Calu3 (cell line): ENCODE measurements at regions not wholly inside any gene's neighbourhood (a gene's known extent, or its start where the extent isn't known, plus 50 kb on each side); places are given as distances from the start of the nearest gene placed in this dataset.

Experiments
- BruUV-seq: library from RNA; stranded (reverse); fragments of 400-500 nt; replicated peaks from 2 replicates; lab custom pipeline; 2021; lab: Mats Ljungman, UMichigan
- CTCF ChIA-PET: fragments of 300-600 bp; sonication (Branson Sonifier 250); formaldehyde crosslinking; loops from one replicate; lab custom pipeline; 2022; ENCODE audit warnings: antibody characterized with exemption; lab: Charles Lee
- DNase-seq: peaks from one replicate; pipeline ENCODE4 v3.0.0; 2022
- H3K27ac Mint-ChIP-seq: one replicate; pipeline ENCODE4 v1.8.0; 2022; ENCODE audit warnings: mixed read lengths; ENCODE audit not compliant: unreplicated experiment
- H3K27me3 Mint-ChIP-seq: one replicate; pipeline ENCODE4 v1.8.0; 2022; ENCODE audit warnings: mixed read lengths; ENCODE audit not compliant: unreplicated experiment
- H3K36me3 Mint-ChIP-seq: one replicate; pipeline ENCODE4 v1.8.0; 2022; ENCODE audit warnings: mild to moderate bottlenecking, moderate library complexity, mixed read lengths; ENCODE audit not compliant: insufficient read depth, unreplicated experiment
- H3K4me1 Mint-ChIP-seq: one replicate; pipeline ENCODE4 v1.8.0; 2022; ENCODE audit warnings: mild to moderate bottlenecking, low read depth, mixed read lengths; ENCODE audit not compliant: unreplicated experiment
- H3K4me3 Mint-ChIP-seq: one replicate; pipeline ENCODE4 v1.8.0; 2022; ENCODE audit warnings: mild to moderate bottlenecking, low read depth, moderate library complexity, mixed read lengths; ENCODE audit not compliant: unreplicated experiment
- H3K9me3 Mint-ChIP-seq: one replicate; pipeline ENCODE4 v1.8.0; 2022; ENCODE audit warnings: low read depth, mixed read lengths; ENCODE audit not compliant: unreplicated experiment
- CTCF ChIP-seq: fragments of 200-600 bp; IDR thresholded peaks from one replicate; pipeline ENCODE4 v1.8.0; 2022; ENCODE audit warnings: antibody characterized with exemption; ENCODE audit not compliant: unreplicated experiment
- intact Hi-C: fragments of 100-400 bp; cut with micrococcal nuclease; formaldehyde crosslinking; loops from one replicate; pipeline ENCODE4 v1.10.0; 2022; ENCODE audit not compliant: unreplicated experiment

GRCh38 chr9:73615557-73615956 lies 463.9 kb downstream of the ANXA1 start:
- no peak for DNase-seq
- H3K27ac Mint-ChIP-seq = no peak overlapping the region
- CTCF ChIA-PET = no interaction called here
- no TSS peak for BruUV-seq
- no peaks in the 10 kb centered on the region for H3K4me1 Mint-ChIP-seq
- no peaks in the 10 kb centered on the region for H3K27me3 Mint-ChIP-seq
- H3K4me3 Mint-ChIP-seq = no peak overlapping the region
- no peaks in the 10 kb centered on the region for H3K9me3 Mint-ChIP-seq
- intact Hi-C loops = no loop called here
- TF ChIP-seq CTCF = no peak
- no peaks in the 10 kb centered on the region for H3K36me3 Mint-ChIP-seq

DNA sequence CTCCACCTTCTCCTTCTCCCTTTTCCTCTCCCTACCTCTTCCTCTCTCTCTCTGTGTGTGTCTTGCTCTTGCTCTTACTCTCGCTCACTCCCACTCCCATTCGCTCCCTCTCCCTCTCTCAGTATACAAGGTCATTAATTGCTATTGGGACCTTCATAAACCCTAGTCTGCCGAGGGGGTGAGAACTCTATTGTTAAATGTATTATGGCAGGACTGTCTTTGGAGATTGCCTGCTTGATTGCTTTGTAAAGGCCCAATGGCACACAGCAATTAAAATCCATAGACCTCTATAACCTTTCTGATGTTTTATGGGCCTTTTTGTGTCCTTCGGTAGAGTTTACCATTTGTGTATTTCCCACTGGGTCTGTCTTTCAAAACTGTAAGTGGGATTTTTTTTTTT lies 465.9 kb downstream of the ANXA1 start:
- intact Hi-C loops = no loop called here
- no TSS peak for BruUV-seq
- H3K4me3 Mint-ChIP-seq = no peak overlapping the region
- DNase-seq = no peak
- H3K27me3 Mint-ChIP-seq = no peaks in the 10 kb centered on the region
- H3K4me1 Mint-ChIP-seq = no peaks in the 10 kb centered on the region
- TF ChIP-seq CTCF = no peak
- CTCF ChIA-PET = no interaction called here
- no peaks in the 10 kb centered on the region for H3K36me3 Mint-ChIP-seq
- H3K9me3 Mint-ChIP-seq = no peaks in the 10 kb centered on the region
- H3K27ac Mint-ChIP-seq = no peak overlapping the region

- no peak for DNase-seq
- H3K27ac Mint-ChIP-seq = no peak overlapping the region
- H3K27me3 Mint-ChIP-seq = no peaks in the 10 kb centered on the region
- H3K4me1 Mint-ChIP-seq = no peaks in the 10 kb centered on the region
- BruUV-seq = no TSS peak
- peaks cover 4% of the 10 kb centered on the region for H3K9me3 Mint-ChIP-seq
- no peak for TF ChIP-seq CTCF
- H3K4me3 Mint-ChIP-seq = no peak overlapping the region
- intact Hi-C loops = no loop called here
- no peaks in the 10 kb centered on the region for H3K36me3 Mint-ChIP-seq
- CTCF ChIA-PET = no interaction called here
Measured at GRCh38 chr9:73640971-73641370, 489.3 kb downstream of the ANXA1 start.

- CTCF ChIA-PET = interaction anchor here (0.8 kb wide), 1 partner anchor 17 kb away, joined by 3 read pairs; no protein-coding TSS in a partner anchor
- no peaks in the 10 kb centered on the region for H3K9me3 Mint-ChIP-seq
- intact Hi-C loops = no loop called here
Measured at GRCh38 chr9:73643379-73644013, 491.8 kb downstream of the ANXA1 start.

More at GRCh38 chr9:73643379-73644013, 491.8 kb downstream of the ANXA1 start:
- DNase-seq = peak; percentile 8
- TF ChIP-seq CTCF = no peak
- no peak overlapping the region for H3K4me3 Mint-ChIP-seq
- no peaks in the 10 kb centered on the region for H3K36me3 Mint-ChIP-seq
- H3K4me1 Mint-ChIP-seq = no peaks in the 10 kb centered on the region
- no peaks in the 10 kb centered on the region for H3K27me3 Mint-ChIP-seq
- peak overlapping the region; percentile 39 for H3K27ac Mint-ChIP-seq
- BruUV-seq = no TSS peak
